GM19438 (cell line): ENCODE measurements at regions not wholly inside any gene's neighbourhood (a gene's known extent, or its start where the extent isn't known, plus 50 kb on each side); places are given as distances from the start of the nearest gene placed in this dataset.

ENCODE experiments used
- ATAC-seq: cut with Tn5 transposase; IDR thresholded peaks from one replicate; pipeline ENCODE4 v1.9.1; 2021; ENCODE audit warnings: low read depth; ENCODE audit not compliant: unreplicated experiment

DNA sequence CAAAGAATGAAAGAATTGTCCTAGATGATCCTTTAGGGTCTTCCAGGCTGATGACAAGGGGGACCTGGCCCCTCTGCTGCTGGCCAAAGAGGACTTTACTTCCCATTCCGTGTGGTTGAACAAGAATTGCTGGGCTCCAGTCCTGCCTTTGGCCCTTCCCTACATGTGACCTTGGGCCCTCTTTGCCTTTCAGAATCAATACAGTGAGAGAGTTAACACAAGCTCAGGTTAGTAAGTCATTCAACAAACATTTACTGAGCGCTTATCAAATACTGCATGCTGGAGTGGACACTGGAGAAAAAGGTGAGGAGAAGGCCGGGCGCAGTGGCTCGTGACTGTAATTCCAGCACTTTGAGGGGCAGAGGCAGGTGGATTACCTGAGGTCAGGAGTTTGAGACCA, 113.1 kb downstream of the C9orf50 start:
- no peak for ATAC-seq

DNA sequence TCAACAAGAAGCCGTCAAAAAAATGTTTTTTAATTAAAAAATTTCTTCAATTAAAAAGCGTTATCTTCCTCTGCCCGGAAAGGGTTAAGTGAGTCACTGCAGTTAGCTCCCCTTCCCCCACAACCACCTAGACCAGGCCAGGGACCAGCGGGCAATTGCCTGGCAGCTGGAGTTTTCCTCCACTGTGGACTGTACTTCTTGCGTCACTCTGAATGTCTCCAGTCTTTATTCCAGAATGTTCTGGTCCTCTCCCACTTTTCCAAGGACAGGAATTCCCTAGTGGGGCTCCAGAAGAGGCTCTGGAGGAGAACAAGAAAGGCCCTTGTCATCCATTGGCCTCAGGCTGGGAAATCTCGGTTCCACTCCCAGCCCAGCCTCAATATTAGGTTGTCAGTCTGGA, 114.0 kb downstream of the C9orf50 start:
- no peak for ATAC-seq

DNA sequence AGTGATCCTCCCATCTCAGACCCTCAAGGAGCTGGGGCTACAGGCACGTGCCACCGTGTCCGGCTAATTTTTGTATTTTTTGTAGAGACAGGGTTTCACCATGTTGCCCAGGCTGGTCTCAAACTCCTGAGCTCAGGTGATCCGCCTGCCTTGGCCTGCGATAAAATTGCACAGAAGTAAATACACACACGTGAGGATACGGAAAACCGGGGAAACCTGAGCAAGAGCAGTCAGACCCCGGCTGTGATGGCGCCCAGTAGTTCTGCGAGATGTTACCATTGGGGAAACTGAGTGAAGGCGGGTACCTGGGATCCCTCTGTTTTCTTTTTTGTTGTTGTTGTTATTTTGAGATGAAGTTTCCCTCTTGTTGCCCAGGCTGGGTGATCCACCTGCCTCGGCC, 114.9 kb downstream of the C9orf50 start:
- ATAC-seq = no peak

DNA sequence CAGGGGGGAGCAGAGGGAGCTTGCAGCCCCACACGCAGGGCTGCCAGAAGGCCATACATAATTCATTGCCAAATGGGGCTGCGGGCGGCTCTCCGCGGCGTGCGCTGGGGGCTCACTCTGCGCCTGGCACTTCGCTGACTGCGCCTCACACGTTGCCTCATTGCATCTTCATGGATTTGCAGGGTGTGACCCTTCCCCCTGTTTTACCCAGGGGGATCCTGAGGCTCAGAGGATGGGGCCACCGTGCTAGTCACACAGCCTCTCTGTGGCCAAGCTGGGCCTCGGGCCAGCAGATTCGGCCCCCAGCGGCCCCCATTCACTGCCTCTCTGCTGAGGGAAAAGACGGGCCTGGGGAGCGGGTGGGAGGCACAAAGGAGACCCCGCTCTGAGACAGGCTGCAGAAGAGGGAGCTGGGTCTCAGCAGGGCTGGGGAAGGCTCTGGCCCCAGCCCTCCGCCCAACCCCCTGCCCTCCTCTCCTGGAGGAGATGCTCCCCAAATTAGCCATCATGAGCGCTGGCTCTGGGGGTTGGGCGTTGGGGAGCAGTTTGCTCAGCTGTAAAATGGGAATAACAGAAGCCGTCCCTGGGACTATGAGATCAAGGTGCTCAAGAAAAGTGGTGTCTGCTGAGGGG, 115.5 kb downstream of the C9orf50 start:
- no peak for ATAC-seq

DNA sequence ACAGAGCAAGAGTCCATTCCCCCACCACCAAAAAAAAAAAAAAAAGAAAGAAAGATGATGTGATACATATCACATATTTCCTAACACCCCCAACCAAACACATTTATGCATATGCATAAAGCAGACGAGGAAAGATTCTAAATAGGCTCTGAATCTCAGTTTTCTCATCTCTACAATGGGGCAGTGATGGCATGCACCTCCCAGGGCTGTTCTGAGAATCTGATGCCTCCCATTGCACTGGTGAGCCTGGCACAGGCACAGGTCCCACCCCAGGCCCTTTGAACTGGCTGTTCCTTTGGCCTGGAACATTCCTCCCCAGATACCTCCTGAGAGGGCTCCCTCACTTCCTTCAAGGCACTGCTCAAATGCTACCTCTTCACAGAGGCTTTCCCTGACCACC, 116.5 kb downstream of the C9orf50 start:
- no peak for ATAC-seq

DNA sequence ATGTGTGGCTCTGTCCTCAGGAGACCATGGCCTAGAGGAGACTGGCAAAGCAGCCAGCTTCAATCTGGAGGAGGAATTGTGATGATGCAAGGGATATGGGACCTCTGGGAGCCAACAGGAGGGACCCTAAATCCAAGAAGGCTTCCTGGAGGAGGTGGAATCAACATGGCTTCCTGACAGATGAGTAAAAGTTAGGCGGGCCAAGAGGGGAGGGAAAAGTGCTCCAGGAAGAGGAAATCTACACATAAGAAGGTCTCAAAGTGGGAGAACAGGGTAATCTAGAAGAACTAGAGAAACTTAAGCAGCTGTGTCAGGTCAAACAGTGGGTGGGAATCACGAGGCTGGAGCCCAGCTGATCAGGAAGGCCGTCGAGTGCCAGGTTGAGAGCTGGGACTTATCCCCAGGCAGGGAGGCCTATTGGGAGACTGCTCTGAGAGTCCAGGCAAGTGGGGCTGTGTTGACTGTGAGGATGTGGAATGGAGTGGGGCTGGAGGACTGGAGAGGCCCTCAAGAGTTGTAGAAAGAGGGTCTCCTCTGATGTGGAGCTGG, 119.1 kb downstream of the C9orf50 start:
- ATAC-seq = no peak

DNA sequence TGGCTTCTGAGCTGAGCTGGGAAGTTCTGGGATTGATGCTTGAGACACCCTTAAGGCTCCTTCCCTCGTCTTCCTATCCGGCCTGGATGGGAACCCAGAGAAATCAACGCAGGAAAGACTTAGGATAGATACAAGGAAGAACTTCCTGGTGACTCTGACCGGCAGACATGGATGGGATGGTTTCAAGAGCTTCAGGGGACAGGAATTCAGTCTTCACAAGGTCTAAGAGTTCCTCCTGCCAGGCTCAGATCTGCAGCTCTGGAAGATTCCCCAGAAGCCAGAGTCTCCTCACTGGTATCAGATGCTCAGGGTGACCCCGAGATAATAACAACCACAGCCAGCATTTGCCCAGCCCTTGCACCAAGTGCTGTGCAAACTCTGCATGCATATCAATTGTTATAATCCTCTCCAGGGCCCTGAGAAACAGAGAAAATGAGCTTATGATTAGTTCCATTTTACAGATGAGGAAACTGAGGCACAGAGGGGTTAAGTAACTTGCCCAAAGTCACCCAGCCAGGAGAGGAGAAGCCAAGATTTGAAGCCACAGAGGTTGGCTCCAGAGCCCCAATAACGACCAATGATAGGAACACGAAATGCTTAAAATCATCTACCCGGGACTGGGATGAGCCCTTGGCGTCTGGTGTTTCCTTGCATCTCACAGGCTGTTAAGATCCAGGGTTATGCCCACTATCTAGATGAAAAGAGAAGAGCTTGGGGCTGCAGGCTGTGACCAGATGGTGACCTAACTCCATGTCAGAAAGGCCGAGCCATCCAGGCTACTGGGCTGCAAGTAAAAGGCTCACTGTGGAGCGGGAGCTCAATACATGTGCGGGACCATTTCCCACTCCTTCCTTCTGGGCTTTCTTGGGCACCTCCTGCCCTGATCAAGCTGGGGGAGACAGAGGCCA, 119.8 kb downstream of the C9orf50 start:
- ATAC-seq = no peak

DNA sequence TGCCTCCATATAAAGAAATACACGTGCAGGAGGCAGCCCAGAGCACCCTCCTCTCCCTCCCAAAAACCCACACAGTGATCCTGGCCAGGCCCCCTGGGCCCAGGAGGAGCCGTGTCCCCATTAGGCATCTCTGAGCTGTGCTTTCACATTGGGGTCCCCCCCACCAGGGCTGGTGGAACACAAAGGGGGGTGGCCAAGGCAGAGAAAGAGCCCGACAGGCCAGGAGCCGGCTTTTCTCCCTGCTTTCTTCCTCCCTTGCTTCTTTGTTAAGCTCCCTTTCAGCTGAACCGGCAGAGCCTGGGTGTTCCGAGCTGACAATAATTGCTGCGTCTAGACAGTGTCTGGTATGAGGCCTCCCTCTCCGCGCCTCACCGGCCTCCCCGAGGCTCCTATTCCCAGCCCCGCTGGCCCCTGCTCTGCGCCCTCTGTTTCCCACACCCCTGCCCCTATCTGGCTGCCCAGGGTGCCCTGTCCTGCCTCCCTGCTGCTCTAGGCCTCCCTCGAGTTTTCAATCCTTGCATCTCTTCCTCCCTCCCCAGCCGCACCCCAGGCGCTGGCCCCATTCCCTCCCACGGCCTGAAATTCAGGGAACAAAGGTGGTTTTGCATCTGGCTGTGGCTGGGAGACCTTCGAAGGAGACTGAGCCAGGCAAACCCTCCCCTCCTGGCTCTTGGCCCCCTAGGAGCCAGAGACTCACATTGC, 120.6 kb downstream of the C9orf50 start:
- no peak for ATAC-seq

DNA sequence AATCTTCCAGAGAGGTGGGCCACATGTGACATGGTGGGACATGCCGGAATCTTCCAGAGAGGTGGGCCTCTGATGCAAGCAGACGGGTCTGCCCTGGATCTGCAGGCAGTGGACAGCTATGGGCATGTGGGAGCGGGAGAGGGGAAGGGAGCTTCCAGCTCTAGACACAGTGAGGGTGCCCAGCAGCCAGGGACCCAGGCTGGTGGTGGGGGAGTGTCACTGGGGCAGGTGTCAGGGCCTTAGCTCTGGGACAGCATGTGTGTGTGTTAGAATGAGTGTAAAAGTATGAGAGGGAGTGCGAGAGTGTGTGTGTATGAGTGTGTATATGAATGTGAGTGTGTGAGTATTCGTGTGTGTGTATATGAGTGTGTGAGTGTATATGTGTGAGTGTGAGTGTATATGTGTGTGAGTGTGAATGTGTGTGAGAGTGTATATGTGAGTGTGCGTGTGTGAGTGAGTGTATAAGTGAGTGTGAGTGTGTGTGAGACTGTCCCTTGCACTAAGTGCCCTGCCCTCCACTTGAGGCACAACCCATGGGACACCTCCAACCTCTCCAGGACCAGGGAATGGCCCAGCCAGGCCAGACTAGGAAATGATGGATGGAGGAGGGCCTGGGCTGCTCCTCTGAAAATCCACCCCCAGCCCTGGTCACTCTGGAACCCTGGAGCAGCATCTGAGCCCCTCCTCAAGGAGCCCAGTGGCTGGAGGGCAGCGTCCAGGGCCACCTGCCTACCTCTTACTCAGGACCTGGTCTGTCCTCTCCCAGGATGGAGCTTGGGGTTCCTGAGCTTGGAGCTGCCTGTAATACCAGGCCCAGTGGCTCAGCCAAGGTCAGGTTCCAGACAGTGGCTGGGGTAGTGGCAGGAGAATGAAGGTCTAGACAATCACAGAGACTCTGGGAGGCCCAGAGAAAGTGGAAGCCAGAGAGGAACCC, 122.2 kb downstream of the C9orf50 start:
- no peak for ATAC-seq

DNA sequence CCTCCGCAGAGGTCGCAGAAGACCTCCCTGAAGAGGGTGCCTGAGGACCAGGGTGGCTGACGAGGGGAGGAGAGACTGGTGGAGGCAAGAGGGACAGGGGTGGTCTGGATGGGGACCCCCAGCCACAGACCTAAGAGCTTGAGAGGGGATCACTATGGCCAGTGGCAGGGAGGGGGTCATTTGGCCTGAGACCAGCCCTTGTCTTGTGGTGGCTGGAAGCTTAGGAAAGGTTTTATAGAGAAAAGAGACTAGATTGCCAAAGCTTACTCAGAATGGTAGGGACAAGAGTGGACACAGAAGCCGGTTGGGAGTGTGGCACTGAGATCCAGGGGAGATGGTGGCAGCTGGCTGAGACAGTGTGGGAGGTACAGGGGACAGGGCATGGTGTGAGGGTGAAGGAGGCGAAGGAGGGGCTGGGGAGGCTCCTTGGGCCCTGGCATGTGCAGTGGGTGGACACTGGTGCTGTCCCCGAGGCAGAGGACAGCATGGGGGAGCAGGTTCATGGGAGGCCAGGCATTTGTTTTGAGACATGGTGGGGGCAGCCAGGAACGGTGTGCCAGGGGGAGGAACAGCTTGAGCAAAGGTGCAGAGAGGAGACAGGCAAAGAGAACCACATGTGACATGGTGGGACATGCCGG, 123.0 kb downstream of the C9orf50 start:
- ATAC-seq = no peak

DNA sequence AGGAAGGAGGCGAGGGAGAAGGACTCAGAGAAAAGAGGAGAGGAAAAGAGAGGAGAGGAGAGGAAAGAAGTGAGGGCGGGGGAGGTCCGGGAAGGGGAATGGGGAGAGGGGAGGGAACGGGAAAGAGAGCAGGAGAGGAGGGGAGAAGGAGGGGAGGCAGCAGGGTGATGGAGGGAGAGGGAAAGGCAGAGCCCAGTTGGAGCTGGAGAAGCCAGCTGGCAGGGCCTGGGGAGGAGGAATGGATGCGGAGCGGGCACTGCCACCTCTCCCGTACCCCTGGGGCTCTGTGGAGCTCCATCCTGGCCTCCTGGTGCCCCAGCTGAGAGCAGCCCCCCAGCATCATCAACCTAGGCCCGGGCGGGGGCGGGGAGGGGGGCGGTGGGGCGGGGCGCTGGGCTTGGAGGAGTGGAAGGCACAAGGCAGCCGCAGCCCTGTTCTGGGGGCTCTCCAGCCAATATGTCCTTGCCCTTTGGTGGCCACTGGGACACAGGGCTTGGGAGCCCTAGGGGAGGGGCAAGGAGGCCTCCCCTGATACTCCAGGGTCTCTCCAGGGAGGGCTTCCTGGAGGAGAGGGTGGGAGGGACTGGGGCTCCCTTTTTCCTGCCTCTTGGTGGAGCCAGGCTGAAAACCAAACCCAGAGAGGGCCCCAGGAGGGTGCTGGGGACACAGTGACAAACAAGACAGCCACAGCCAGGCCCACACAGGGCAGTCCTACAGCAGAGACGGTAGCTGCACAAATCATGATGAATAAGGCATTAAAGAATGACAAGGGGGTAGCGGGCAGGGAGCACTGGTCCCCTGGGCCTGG, 123.7 kb downstream of the C9orf50 start:
- ATAC-seq = no peak

DNA sequence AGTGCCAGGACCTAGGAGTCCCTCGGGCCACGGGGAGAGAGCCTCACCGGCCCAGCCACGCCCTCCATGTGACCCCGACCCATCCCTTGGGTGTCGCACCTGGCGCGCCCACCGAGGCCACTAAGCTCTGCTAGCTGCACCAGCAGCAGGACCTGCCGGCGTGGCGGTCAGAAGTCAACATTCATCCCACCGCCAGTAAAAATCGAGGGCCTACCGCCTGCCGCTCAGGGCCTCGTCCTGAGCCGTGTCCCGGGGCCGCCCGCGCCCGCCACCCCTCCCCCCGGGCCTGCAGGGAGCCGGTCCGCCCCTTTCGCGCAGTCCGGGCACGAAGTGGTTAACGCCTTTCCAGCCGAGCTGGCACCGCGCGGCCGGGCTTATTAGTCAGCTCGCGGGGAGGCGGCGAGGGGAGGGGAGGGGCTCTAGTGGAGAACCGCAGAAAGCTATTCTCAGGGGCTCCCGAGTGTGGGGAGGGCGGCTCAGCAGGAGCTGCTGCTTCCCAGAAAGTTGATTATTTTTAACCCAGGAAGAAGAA, 124.4 kb downstream of the C9orf50 start:
- no peak for ATAC-seq

DNA sequence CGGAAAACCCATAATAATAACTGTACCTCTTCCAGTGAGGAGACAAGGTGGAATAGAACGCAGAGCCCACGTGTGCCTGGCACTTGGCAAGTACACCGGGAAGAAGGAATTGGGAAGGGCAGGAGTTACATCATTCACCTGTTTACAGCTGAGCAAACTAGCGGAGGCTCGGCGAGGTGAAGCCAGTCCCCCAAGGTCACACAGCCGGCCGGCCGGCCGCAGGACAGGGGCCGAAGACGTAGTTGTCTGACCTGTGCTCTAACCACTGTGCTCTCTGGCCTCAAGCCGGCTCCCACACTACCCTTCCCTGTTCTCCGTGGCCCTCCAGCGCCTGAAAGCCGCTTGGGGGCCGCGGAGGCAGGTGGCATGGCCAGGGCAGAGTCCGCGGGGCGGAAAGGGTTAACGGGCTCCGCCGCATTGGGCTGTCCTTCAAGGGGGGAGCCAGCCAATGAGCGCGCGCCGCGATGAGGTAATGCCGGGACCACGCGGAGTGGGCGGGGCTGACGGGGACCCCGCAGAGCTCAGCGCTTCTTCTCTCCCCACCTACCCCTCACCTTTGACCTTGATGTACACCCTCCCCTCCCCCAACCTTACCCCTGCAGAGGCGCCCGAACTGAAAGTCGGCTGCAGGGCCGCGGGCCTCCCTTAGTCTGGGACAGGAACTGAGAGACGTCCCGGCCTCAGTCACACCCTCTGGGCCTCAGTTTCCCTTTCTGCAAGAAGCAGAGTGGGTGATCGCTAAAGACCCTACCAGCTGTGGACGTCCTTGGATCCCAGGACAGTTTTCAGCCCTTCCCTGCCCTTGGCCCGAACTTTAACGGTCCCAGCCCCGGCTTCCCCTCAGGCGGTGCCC, 125.1 kb downstream of the C9orf50 start:
- ATAC-seq = no peak

DNA sequence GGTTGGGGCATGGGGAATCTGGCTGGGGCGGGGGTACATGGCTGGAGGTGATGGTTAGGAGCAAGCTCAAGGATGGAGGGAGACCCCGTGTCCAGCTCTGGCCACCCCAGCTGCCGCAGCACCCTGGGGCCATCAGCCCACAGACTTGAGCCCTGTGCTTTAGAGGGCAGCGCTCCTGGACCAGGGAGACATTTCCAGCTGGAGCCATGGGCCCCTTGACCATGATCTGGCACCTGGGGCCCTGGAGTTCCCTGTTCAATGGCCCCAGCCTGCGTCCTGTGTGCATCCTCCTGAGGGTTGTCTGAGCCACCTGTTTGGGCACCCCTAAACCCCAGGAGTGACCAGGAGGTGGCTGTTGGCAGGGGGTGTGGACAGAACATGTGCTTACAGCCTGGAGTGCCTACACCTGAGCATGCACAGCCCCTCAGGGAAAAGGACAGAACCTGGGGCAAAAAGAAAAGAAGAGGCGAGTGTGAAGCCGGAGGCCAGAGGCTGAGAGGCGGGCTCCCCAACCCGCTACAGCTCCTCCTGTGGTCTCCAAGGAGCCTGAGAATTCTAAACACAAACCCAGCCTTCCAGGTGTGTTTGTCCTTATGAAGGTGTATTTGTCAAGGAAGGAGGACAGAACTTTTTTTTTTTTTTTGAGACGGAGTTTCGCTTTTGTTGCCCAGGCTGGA, 126.7 kb downstream of the C9orf50 start:
- ATAC-seq = no peak

DNA sequence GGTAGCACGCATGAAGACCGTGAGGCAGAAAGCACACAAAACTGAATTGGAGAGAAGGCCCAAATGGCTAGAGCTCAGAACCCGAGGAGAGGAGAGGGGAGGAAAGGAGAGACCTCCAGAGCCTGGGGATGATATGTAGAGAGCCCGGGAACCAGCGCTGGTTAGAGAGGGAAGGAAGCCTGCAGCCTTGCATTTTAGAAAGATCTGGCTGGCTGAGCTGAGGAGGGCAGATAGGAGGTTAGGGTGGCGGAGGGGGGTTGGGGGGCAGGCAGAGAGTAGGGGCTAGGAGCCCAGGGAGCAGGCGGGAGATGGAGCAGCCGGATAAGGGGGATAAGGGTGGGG, 127.2 kb downstream of the C9orf50 start:
- no peak for ATAC-seq

DNA sequence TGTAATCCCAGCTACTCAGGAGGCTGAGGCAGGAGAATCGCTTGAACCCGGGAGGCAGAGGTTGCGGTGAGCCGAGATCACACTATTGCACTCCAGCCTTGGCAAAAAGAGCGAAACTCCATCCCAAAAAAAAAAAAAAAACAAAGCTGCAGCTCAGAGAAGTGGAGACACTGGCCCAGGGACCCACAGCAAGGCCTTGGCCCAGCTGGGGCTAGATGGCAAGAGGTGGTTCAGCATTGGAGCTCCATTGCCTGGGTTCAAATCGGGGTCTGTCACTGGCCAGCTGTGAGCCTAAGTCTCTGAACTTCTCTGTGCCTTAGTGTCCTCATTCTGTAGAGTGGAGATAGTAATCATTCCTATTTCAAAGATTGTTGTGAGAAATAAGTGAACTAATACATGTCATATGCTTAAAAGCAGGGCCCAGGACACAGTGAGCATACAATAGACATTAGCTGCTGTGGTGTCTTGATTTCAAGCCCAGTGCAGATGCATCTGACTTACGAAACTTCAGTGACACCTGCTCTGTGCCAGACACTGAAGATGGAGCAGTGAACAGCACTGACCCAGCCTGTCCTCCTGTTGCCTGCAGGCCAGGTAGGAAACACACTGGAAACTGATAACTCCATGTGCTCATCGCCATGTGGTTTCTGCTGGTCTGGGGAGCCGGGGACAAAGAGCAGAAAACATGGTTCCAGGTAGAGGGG, 127.7 kb downstream of the C9orf50 start:
- ATAC-seq = no peak

DNA sequence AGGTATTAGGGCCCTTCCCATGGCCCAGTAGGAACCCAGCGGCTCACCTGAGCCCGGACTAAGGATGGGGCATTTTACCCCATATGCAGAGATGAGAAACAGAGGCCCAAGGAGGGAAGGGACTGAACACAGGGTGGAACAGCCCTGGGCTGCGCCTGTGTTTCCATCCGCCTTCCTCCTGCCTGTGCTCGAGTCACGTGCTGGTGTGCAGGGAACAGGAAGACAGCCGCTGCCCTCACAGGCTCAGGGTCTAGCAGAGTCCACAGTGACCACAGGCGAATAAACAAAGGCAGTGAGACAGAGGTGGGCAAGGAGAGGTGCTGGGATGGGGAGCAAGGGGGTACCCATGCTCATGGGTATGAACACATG, 129.4 kb downstream of the C9orf50 start:
- ATAC-seq = no peak
